ENCODE measurements at regions not wholly inside any gene's neighbourhood (a gene's known extent, or its start where the extent isn't known, plus 50 kb on each side); places are given as distances from the start of the nearest gene placed in this dataset.

DNA sequence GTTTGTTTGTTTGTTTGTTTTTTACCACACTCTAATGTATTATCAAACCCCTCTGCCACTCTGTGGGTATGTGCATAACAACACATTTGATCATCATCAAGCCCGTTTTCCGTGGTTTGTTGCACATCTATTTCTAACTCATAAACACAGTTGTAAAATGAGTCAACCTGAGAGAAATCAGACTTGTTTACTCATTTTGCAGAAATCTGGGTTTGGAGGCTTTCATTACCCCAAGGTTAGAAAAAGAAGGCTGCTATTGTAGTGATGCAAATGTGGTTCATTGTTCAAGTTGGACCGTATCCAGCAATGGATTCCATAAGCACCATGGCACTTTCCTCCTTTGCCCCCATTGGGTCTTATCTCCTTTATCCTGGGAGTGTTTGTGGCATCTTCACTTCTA, 353.2 kb upstream of the SOX2 start (continued):
- no peak for TF ChIP-seq ZBTB33 (IDR thresholded peaks at IDR 0.05)
- TF ChIP-seq, protein P1, sequence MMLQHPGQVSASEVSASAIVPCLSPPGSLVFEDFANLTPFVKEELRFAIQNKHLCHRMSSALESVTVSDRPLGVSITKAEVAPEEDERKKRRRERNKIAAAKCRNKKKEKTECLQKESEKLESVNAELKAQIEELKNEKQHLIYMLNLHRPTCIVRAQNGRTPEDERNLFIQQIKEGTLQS (IDR thresholded peaks at IDR 0.05), result no peak

DNA sequence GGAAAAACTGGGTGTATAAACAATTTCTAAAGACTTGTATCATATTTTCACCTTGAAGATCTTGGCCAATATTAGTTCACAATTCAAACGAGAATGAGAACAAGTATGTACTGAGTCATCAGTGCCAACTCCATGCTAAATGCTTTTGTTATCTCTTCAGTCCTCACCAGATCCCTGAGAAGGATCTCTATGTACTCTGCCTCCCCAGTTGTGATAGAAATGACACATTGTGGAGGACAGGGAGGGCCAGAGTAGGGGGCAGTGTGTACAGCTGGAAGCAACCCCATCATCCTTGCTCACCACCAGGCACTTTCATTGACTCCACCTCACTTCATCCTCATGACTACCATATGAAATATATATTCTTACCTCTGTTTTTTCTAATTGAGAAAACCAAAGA, 353.7 kb upstream of the SOX2 start:
- Histone ChIP-seq H3K27me3 (ENCODE audit: control insufficient read depth in 4 of 4, insufficient read depth in 4 of 4, low read length in 3 of 4) (no peaks in the 10 kb centered on the region), H3K9ac (ENCODE audit: low read depth in 1 of 2, low read length in 2 of 2) (no peak overlapping the region), H3K4me1 (ENCODE audit: control insufficient read depth in 4 of 4, insufficient read depth in 4 of 4, low read length in 3 of 4) (no peaks in the 10 kb centered on the region), H3K27ac (ENCODE audit: low read depth in 1 of 2, low read length in 2 of 2) (no peak overlapping the region), H3K4me3 (ENCODE audit: low read depth in 1 of 3, low read length in 3 of 3) (no peak overlapping the region), H3K36me3 (ENCODE audit: control insufficient read depth in 4 of 4, insufficient read depth in 3 of 4, low read depth in 1 of 4, low read length in 3 of 4) (no peaks in the 10 kb centered on the region), H3K9me3 (ENCODE audit: control insufficient read depth in 4 of 4, low read length in 3 of 4) (no peaks in the 10 kb centered on the region)
- no peak for TF ChIP-seq RXRA (IDR thresholded peaks at IDR 0.05)
- DNase-seq (ENCODE audit: low spot score), result no peak
- WGBS, result 41% methylated on average over 1 of the region's 1 CpG

GRCh38 chr3:181354140-181354539, 357.6 kb upstream of the SOX2 start:
- no peak overlapping the region for H3K9ac ChIP-seq (ENCODE audit: low read depth in 1 of 2, low read length in 2 of 2)
- no peak for TF ChIP-seq RXRA (IDR thresholded peaks at IDR 0.05)
- TF ChIP-seq, protein P2, sequence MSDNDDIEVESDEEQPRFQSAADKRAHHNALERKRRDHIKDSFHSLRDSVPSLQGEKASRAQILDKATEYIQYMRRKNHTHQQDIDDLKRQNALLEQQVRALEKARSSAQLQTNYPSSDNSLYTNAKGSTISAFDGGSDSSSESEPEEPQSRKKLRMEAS (IDR thresholded peaks at IDR 0.05), result no peak
- TF ChIP-seq YY1 (IDR thresholded peaks at IDR 0.05), result no peak
- TF ChIP-seq GABPA (IDR thresholded peaks at IDR 0.05 in 1 of 2, conservative IDR thresholded peaks at IDR 0.05 in 1 of 2), result no peak
- no peak for TF ChIP-seq NR2F2 (IDR thresholded peaks at IDR 0.05)
- no peak for TF ChIP-seq SP1 (IDR thresholded peaks at IDR 0.05)
- no peak for TF ChIP-seq FOXA1 (IDR thresholded peaks at IDR 0.05)
- TF ChIP-seq JUND (IDR thresholded peaks at IDR 0.05), result no peak
- no peak for TF ChIP-seq EGR1 (IDR thresholded peaks at IDR 0.05; ENCODE audit: low read depth in 2 of 2)
- TF ChIP-seq TAF1 (conservative IDR thresholded peaks at IDR 0.05), result no peak
- TF ChIP-seq CTCF (IDR thresholded peaks at IDR 0.05; ENCODE audit: low read depth, low read length, missing input control), result no peak
- H3K36me3 ChIP-seq (ENCODE audit: control insufficient read depth in 4 of 4, insufficient read depth in 3 of 4, low read depth in 1 of 4, low read length in 3 of 4), result no peaks in the 10 kb centered on the region
- DNase-seq (ENCODE audit: low spot score), result no peak
- H3K4me1 ChIP-seq (ENCODE audit: control insufficient read depth in 4 of 4, insufficient read depth in 4 of 4, low read length in 3 of 4), result no peaks in the 10 kb centered on the region
- H3K4me3 ChIP-seq (ENCODE audit: low read depth in 1 of 3, low read length in 3 of 3), result no peak overlapping the region
- H3K9me3 ChIP-seq (ENCODE audit: control insufficient read depth in 4 of 4, low read length in 3 of 4), result no peaks in the 10 kb centered on the region
- H3K27ac ChIP-seq (ENCODE audit: low read depth in 1 of 2, low read length in 2 of 2), result no peak overlapping the region
- no peaks in the 10 kb centered on the region for H3K27me3 ChIP-seq (ENCODE audit: control insufficient read depth in 4 of 4, insufficient read depth in 4 of 4, low read length in 3 of 4)

GRCh38 chr3:181344331-181344730, 354.8 kb upstream of the DNAJC19 start:
- peaks cover 0 to 4% (median 0%) of the 10 kb centered on the region in 4 donors for H3K9me3 ChIP-seq (ENCODE audit: control insufficient read depth in 4 of 4, low read length in 3 of 4)
- WGBS, result 92% methylated on average over 5 of the region's 5 CpGs
- DNase-seq (ENCODE audit: low spot score), result no peak
- no peak overlapping the region for H3K4me3 ChIP-seq (ENCODE audit: low read depth in 1 of 3, low read length in 3 of 3)
- no peak overlapping the region for H3K9ac ChIP-seq (ENCODE audit: low read depth in 1 of 2, low read length in 2 of 2)
- no peak overlapping the region for H3K27ac ChIP-seq (ENCODE audit: low read depth in 1 of 2, low read length in 2 of 2)
- H3K36me3 ChIP-seq (ENCODE audit: control insufficient read depth in 4 of 4, insufficient read depth in 3 of 4, low read depth in 1 of 4, low read length in 3 of 4), result no peaks in the 10 kb centered on the region
- no peaks in the 10 kb centered on the region for H3K4me1 ChIP-seq (ENCODE audit: control insufficient read depth in 4 of 4, insufficient read depth in 4 of 4, low read length in 3 of 4)
- H3K27me3 ChIP-seq (ENCODE audit: control insufficient read depth in 4 of 4, insufficient read depth in 4 of 4, low read length in 3 of 4), result no peaks in the 10 kb centered on the region
- TF ChIP-seq, protein P1 (IDR thresholded peaks at IDR 0.05), result no peak
- TF ChIP-seq ZBTB33 (IDR thresholded peaks at IDR 0.05) (no peak), RXRA (IDR thresholded peaks at IDR 0.05) (no peak), FOXA1 (IDR thresholded peaks at IDR 0.05) (no peak), JUND (IDR thresholded peaks at IDR 0.05) (no peak), GABPA (IDR thresholded peaks at IDR 0.05 in 1 of 2, conservative IDR thresholded peaks at IDR 0.05 in 1 of 2) (no peak), YY1 (IDR thresholded peaks at IDR 0.05) (no peak), EGR1 (IDR thresholded peaks at IDR 0.05; ENCODE audit: low read depth in 2 of 2) (no peak), HNF4G (IDR thresholded peaks at IDR 0.05) (no peak), FOXA2 (IDR thresholded peaks at IDR 0.05) (no peak), CTCF (IDR thresholded peaks at IDR 0.05; ENCODE audit: low read depth, low read length, missing input control) (no peak), NR2F2 (IDR thresholded peaks at IDR 0.05) (no peak), SP1 (IDR thresholded peaks at IDR 0.05) (no peak)
- TF ChIP-seq, protein P2 (IDR thresholded peaks at IDR 0.05), result no peak
